Right lobe of liver (tissue), 4 donors: ENCODE measurements at regions not wholly inside any gene's neighbourhood (a gene's known extent, or its start where the extent isn't known, plus 50 kb on each side); places are given as distances from the start of the nearest gene placed in this dataset.

Experiments used
- POLR2A ChIP-seq: fragments of 450-650 bp; IDR thresholded peaks from one replicate; pipeline ENCODE4 v1.6.1; 2017; ENCODE audit warnings: antibody characterized with exemption, mild to moderate bottlenecking
- TF ChIP-seq, protein P1 (sequence below), 4 donors: fragments of 200-600 bp in 3 of 4; fragments of 450-650 bp in 1 of 4; IDR thresholded peaks; one replicate each; pipeline versions ENCODE4 v1.5.1 to v1.8.0; 2016 to 2022; ENCODE audit warnings: antibody characterized with exemption in 4 of 4, mild to moderate bottlenecking in 2 of 4
- donor health status: DM: no; HTN: no; CAD: no.
- donor health status: DM: no; HTN: no; CAD: no.
- donor health status: DM: no; HTN: yes; CAD: no.

DNA sequence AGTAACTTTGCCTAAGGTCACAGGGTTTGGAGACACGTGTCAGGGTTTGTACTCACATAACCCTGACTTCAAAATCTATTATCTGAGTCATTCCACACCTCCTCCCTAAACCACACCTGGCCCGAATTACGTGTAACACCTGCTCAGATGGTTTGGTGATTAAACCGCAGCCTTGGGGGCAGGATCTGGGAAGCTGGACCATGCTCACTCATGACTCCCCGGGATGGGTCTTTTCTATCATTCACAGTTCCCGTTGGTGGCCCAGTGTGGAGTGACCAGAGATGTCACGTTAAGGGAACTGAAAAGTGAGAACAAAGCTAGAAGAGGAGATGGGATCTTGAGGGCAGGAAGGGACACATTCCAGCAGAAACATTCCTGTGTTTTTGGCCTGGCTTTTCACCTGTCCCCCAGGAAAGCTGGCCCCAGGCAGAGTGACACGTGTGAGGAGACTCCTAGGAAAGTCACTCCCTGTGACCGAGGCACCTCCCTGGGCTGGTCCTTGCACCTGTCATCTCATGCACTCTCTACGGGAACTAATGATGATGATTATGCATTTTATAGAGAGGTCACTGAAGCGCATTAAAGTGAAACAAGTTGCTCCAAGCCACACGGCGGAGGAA, 75.4 kb upstream of the POMGNT2 start:
- no peak for TF ChIP-seq POLR2A
- TF ChIP-seq, protein P1, sequence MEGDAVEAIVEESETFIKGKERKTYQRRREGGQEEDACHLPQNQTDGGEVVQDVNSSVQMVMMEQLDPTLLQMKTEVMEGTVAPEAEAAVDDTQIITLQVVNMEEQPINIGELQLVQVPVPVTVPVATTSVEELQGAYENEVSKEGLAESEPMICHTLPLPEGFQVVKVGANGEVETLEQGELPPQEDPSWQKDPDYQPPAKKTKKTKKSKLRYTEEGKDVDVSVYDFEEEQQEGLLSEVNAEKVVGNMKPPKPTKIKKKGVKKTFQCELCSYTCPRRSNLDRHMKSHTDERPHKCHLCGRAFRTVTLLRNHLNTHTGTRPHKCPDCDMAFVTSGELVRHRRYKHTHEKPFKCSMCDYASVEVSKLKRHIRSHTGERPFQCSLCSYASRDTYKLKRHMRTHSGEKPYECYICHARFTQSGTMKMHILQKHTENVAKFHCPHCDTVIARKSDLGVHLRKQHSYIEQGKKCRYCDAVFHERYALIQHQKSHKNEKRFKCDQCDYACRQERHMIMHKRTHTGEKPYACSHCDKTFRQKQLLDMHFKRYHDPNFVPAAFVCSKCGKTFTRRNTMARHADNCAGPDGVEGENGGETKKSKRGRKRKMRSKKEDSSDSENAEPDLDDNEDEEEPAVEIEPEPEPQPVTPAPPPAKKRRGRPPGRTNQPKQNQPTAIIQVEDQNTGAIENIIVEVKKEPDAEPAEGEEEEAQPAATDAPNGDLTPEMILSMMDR (IDR thresholded peaks at IDR 0.05), result no peak
